ENCODE measurements at regions not wholly inside any gene's neighbourhood (a gene's known extent, or its start where the extent isn't known, plus 50 kb on each side); places are given as distances from the start of the nearest gene placed in this dataset.

- no peak for DNase-seq (ENCODE audit: low read depth)
- TF ChIP-seq, protein P1, sequence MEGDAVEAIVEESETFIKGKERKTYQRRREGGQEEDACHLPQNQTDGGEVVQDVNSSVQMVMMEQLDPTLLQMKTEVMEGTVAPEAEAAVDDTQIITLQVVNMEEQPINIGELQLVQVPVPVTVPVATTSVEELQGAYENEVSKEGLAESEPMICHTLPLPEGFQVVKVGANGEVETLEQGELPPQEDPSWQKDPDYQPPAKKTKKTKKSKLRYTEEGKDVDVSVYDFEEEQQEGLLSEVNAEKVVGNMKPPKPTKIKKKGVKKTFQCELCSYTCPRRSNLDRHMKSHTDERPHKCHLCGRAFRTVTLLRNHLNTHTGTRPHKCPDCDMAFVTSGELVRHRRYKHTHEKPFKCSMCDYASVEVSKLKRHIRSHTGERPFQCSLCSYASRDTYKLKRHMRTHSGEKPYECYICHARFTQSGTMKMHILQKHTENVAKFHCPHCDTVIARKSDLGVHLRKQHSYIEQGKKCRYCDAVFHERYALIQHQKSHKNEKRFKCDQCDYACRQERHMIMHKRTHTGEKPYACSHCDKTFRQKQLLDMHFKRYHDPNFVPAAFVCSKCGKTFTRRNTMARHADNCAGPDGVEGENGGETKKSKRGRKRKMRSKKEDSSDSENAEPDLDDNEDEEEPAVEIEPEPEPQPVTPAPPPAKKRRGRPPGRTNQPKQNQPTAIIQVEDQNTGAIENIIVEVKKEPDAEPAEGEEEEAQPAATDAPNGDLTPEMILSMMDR (IDR thresholded peaks at IDR 0.05; ENCODE audit: control insufficient read depth, insufficient read depth, low read depth, low read length, missing control alignments), result no peak
Measured at GRCh38 chr1:83762039-83762365, 236.9 kb downstream of the TTLL7 start.

DNA sequence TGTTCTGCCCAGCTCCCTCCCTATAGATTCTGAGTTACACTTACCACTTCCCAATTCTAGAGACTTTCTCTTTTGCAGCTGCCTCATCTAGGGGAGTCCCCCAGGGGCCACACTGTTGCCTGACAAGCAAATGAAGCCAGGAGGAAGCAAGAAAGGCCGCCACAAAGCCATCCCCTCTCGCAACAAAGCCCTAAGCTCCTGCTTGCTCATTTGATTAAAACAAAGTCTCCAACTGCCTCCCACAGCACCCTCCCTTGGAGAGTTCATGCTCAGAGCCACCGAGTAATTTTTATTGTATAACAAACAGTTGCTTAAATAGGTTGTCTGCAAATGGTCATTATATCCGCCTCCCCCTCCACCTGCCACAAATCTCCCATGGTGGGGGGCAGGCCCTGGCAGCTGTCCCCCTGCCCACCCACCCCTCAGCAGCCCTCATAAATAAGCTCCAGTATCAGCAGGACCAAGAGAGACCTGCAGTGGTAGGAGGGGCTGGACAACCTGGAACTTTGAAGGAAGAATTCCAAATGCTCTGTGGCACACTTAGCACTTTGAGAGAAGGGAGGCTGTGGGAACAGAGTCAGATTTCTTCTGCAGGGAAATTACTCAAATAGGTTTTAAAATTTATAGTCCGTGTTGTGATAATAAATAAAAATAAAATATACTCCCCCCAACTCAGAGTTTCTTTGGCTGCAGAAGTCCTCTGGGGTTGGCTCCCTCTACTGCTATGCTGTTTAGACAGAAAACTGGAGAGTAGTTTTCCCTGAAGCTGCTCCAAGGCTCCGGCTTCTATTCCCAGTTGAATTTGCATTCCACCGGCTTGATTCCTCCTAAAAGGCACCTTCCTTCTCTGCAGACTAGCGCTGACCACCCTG lies 237.5 kb downstream of the TTLL7 start:
- no peak overlapping the region for H3K4me3 ChIP-seq (ENCODE audit: control insufficient read depth, low read depth, low read length)
- no peak for DNase-seq (ENCODE audit: low read depth)
- TF ChIP-seq, protein P1 (IDR thresholded peaks at IDR 0.05; ENCODE audit: control insufficient read depth, insufficient read depth, low read depth, low read length, missing control alignments), result no peak

More at GRCh38 chr1:83762039-83762365, 236.9 kb downstream of the TTLL7 start:
- H3K4me3 ChIP-seq (ENCODE audit: control insufficient read depth, low read depth, low read length), result no peak overlapping the region

- TF ChIP-seq, protein P1 (IDR thresholded peaks at IDR 0.05; ENCODE audit: control insufficient read depth, insufficient read depth, low read depth, low read length, missing control alignments), result no peak
- no peak for DNase-seq (ENCODE audit: low read depth)
- no peak overlapping the region for H3K4me3 ChIP-seq (ENCODE audit: control insufficient read depth, low read depth, low read length)
Measured at GRCh38 chr1:83760226-83761021, 238.5 kb downstream of the TTLL7 start.

GRCh38 chr1:83756984-83757717 lies 241.8 kb downstream of the TTLL7 start:
- TF ChIP-seq, protein P1 (IDR thresholded peaks at IDR 0.05; ENCODE audit: control insufficient read depth, insufficient read depth, low read depth, low read length, missing control alignments), result no peak
- no peak overlapping the region for H3K4me3 ChIP-seq (ENCODE audit: control insufficient read depth, low read depth, low read length)
- DNase-seq (ENCODE audit: low read depth), result no peak

GRCh38 chr1:83751602-83752001 lies 247.3 kb downstream of the TTLL7 start:
- TF ChIP-seq, protein P1 (IDR thresholded peaks at IDR 0.05; ENCODE audit: control insufficient read depth, insufficient read depth, low read depth, low read length, missing control alignments), result no peak
- no peak for DNase-seq (ENCODE audit: low read depth)
- no peak overlapping the region for H3K4me3 ChIP-seq (ENCODE audit: control insufficient read depth, low read depth, low read length)

DNA sequence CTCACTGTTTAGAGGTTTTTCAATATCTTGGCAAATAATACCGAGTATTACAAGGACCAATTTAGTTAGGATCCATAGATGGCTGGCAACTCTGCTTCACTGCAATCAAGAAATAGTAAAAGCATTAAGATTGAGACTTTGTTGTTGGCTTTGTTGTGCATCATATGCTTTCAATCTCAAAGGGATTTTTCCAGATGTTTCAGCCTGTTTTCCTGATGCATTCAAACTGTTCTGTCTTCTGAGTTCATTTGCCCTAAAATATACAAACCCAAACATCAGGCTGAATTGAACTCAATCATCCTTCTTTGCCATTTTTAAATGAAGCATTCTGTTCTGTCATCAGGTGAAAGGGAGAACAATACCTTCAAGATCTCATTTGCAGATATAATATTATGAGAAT lies 248.7 kb downstream of the TTLL7 start:
- no peak overlapping the region for H3K4me3 ChIP-seq (ENCODE audit: control insufficient read depth, low read depth, low read length)
- DNase-seq (ENCODE audit: low read depth), result no peak
- TF ChIP-seq, protein P1 (IDR thresholded peaks at IDR 0.05; ENCODE audit: control insufficient read depth, insufficient read depth, low read depth, low read length, missing control alignments), result no peak
